ENCODE measurements at regions not wholly inside any gene's neighbourhood (a gene's known extent, or its start where the extent isn't known, plus 50 kb on each side); places are given as distances from the start of the nearest gene placed in this dataset.

DNA sequence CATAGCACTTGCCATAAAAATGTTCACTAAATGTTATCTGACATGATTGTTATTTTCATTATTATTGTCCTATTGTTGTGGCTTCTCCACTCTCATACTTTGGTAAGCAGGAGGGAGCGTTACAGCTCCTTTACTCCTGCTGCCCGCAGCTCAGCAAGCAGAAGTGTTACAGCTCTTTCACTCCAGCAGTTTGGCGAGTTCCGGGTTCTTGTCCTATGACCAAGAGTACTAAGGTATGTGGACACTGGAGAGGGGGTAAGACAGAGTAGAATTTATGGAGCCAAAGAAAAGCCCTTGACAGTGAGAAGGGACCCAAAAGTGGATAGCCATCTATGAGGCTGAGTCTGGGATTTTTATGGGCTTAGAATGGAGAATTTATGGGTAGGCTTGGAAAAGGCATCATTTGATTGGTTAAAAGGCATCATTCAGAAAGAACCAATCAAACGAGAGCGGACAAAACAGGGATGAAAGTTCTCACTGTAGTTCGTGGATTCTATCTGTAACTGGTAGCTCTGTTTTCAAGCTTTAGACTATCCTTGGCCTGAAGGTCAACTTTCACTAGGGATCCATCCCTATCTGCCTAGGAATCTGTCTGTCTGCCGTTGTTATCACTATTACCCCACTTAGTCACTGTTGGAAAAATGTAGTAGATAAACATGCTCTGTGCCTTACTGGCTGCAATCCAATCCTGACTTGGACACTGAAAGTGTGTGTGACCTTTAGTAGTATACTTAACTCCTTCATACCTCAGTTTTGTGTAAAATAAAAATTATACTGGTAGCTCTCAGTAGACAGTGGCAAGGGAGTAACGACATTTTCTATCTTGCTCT is 545.6 kb upstream of the LCORL start:
- DNase-seq (ENCODE audit: low read depth, low spot score), result no peak
- in situ Hi-C loops (cut with HindIII; ENCODE audit: low pct_unique_long_range_greater_than_20kb, low sequenced_read_pairs), result no loop called here

DNA sequence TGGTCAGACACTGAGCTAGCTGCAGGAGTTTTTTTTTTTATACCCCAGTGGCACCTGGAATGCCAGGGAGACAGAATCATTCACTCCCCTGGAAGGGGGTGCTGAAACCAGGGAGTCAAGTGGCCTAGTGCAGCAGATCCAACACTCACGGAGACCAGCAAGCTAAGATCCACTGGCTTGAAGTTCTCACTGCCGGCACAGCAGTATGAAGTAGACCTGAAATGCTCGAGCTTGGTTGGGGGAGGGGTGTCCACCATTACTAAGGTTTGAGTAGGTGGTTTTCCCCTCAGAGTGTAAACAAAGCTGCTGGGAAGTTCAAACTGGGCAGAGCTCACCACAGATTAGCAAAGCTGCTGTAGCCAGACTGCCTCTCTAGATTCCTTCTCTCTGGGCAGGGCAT is 537.9 kb upstream of the LCORL start:
- no peak for DNase-seq (ENCODE audit: low read depth, low spot score)
- in situ Hi-C loops (cut with HindIII; ENCODE audit: low pct_unique_long_range_greater_than_20kb, low sequenced_read_pairs), result no loop called here

DNA sequence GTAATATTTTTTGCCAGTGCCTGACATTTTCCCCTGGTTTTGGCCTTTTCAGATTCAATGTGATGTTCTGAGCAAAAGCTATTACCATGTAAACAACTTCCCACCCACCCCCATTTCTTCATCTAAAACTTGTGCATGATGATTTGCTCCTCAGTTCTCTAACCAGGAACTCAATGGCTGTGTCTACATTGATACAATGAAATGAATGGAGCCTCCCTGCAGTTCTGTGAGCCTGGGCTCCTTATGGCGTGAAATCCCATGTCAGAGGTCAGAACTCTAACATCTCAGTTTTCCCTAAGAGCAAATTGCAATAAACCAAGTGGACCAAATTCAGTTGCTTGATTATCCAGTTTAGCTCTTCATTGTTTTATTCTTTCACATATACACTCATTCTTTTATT is 534.8 kb upstream of the LCORL start:
- in situ Hi-C loops (cut with HindIII; ENCODE audit: low pct_unique_long_range_greater_than_20kb, low sequenced_read_pairs), result no loop called here

DNA sequence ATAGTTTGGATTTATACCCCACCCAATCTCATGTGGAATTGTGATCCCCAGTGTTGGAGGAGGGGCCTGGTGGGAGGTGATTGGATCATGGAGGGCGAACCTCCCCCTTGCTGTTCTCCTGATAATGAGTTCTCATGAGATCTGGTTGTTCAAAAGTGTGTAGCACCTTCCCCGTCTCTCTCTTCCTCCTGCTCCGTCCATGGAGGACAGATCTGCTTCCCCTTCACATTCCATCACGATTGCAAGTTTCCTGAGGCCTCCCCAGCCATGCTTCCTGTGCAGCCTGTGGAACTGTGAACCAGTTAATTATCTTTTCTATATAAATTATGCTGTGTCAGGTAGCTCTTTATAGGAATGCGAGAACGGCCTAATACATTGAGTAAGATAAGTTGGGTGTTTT is 518.8 kb upstream of the LCORL start:
- in situ Hi-C loops (cut with HindIII; ENCODE audit: low pct_unique_long_range_greater_than_20kb, low sequenced_read_pairs), result no loop called here
- no peak for DNase-seq (ENCODE audit: low read depth, low spot score)

More for the DNA sequence above, 534.8 kb upstream of the LCORL start:
- DNase-seq (ENCODE audit: low read depth, low spot score), result no peak

DNA sequence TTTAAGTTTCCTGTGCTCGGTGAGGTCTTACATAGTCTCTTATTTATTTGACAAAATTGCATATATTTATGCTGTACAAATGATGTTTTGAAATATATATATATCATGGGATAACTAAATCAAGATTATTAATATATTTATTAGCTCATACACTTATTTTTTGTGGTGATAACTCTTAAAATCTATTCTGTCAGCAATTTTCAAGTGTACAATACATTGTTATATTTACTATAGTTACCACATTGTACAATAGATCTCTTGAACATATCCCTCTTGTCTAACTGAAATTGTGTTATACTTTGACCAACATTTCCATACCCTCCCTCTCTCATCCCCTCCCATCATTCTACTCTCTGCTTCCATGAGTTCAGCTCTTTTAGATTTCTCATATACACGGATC is 516.6 kb upstream of the LCORL start:
- no peak for DNase-seq (ENCODE audit: low read depth, low spot score)
- in situ Hi-C loops (cut with HindIII; ENCODE audit: low pct_unique_long_range_greater_than_20kb, low sequenced_read_pairs), result no loop called here

DNA sequence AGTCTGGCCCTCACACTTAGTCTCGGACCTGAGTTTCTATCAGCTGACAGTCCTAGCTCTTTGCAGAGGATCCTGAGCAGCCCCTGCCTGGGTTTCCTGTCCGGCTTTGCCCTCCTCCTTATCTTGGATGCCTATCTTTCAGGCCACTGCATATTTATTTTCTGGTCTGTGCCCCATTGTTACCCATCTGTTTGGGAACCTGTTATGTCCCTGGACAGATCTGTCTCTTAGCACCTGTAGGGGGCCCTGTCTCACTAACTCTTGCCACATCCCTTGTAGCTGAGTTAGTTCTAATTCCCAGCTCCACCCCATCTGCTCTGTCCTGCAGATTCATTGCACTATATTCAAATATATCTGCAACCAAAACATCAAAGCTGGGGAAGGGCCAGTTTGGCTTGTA is 514.9 kb upstream of the LCORL start:
- peak; percentile 2 for DNase-seq (ENCODE audit: low read depth, low spot score)
- in situ Hi-C loops (cut with HindIII; ENCODE audit: low pct_unique_long_range_greater_than_20kb, low sequenced_read_pairs), result no loop called here

DNA sequence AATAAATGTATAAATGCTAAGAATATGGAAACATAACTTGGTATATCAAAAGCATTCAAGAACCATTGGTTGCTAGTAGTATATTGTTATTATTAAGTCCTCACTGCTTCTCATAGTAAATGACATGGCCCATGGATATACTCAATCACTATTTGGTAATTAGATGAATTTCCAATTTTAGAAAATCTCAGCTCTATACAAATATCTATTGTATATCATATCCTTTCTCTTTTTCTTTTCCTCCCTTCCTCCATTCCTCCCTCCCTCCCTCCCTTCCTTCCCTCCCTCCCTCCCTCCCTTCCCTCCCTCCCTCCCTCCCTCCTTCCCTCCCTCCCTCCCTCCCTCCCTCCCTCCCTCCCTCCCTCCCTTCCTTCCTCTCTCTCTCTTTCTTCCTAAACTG is 514.4 kb upstream of the LCORL start:
- in situ Hi-C loops (cut with HindIII; ENCODE audit: low pct_unique_long_range_greater_than_20kb, low sequenced_read_pairs), result no loop called here
- DNase-seq (ENCODE audit: low read depth, low spot score), result no peak

DNA sequence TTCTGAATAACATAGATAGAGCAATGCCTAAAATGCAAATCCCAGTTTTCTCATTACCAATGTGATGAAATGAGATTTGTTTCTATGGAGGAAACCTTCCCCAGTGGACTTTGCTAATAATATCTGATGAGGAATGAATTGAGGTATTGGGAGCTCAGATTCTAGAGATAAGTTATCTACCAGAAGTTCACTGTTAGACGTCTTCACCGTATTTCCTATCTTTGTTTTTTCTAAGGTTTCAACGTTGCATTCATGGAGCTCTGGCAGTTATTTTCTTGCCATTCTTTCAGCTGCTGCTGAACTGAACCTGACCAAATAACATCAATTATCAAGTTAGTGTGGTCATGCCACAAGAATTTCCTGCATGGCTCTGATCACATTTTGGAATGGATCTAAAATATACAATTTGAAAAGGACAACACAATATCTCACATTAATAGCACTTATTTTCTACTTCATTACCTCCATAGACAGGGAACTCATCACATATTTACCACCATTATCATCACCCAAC is 511.8 kb upstream of the LCORL start:
- in situ Hi-C loops (cut with HindIII; ENCODE audit: low pct_unique_long_range_greater_than_20kb, low sequenced_read_pairs), result no loop called here
- DNase-seq (ENCODE audit: low read depth, low spot score), result no peak

DNA sequence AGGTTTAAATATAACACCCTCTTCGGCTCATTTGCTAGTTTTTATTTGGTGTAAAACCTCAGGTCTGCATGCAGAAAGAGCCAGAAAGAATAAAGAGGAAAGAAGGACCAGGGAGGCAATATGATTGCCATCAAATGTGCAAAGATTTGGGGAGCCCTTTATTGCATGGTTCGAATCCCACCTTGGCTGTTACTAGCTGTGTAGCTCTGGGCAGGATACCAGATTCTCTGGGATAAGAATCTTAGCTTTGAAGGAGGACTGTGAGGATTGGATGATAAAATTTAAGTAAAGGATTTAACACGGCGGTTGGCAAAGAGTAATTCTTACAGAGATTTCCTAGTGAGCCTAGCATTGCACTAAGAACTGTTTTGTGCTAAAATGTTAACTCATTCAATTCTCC is 510.2 kb upstream of the LCORL start:
- in situ Hi-C loops (cut with HindIII; ENCODE audit: low pct_unique_long_range_greater_than_20kb, low sequenced_read_pairs), result no loop called here

DNA sequence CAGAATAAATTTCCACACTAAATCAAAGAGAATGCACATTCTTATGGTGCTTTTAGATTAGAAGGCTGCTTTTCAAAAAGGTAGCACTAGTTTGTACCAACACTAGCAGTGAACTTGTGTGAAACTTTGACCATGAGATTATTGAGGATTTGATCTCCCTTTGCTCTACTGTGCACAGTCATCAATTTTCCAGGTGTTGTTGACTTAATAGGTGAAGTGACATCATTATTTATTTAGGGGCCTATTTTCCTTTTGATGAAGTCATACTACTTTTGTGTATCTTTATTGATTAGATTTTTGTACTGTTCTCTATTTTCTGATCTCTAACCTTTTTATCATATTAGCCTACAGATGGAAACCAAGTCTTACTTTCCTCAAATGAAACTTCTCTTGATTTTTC is 507.9 kb upstream of the LCORL start:
- no peak for DNase-seq (ENCODE audit: low read depth, low spot score)
- in situ Hi-C loops (cut with HindIII; ENCODE audit: low pct_unique_long_range_greater_than_20kb, low sequenced_read_pairs), result no loop called here

More for the DNA sequence above, 510.2 kb upstream of the LCORL start:
- no peak for DNase-seq (ENCODE audit: low read depth, low spot score)

DNA sequence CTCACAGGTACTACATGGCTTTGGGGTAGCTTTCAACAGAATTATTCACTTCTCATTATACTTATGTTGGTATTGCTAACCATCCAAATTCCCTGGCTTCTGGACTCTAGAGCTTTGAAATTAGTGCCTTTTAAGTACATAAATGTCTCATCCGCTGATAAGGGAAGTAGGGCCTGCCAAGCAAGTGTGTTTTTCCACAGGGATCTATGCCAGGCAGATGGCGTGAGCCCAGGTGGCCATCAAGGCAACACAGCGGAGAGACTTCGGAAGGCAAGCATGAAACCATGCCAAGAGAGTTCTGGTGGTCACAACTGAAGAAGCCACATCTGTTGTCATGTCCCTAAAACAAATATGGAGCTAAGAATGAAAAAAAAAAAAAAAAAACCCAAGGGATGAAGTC is 503.1 kb upstream of the LCORL start:
- DNase-seq (ENCODE audit: low read depth, low spot score), result no peak
- in situ Hi-C loops (cut with HindIII; ENCODE audit: low pct_unique_long_range_greater_than_20kb, low sequenced_read_pairs), result no loop called here

DNA sequence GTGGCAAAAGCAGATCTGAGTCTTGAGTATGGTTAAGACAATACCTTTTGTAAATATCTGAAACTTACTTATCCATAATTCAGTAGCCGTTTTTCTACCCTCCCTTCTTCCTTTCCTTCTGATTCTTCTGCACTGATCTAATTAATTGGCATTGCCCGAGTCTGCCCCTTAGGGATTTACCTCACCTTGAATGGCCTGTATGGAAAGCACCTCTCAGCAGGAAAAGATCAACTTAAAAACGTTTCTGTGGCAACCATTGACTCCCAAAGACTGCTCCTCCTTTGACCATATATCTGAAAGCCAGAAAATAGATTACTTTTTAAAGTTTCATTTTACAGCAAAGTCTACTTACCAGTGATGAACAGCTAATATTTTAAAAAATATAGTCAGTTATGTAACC is 496.5 kb upstream of the LCORL start:
- no peak for DNase-seq (ENCODE audit: low read depth, low spot score)
- in situ Hi-C loops (cut with HindIII; ENCODE audit: low pct_unique_long_range_greater_than_20kb, low sequenced_read_pairs), result no loop called here

DNA sequence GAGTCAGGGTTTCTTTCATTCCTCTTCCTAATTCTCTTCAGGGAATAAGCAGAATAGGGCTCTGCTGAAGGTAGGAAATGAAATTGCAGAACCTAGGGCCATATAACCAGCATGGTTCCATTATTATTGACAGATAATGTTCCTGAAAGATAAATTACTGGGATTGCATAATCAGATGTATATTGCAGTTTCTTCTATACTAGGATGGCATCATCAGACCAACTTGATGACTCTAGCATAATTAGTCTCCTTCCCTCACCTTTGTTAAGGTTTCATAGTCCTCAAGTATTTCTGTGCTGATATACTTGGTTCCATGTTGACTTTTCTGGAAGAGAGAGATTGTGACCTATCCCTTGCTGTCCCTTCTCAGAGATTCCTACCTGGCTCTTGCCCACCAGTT is 492.3 kb upstream of the LCORL start:
- DNase-seq (ENCODE audit: low read depth, low spot score), result no peak
- in situ Hi-C loops (cut with HindIII; ENCODE audit: low pct_unique_long_range_greater_than_20kb, low sequenced_read_pairs), result no loop called here

DNA sequence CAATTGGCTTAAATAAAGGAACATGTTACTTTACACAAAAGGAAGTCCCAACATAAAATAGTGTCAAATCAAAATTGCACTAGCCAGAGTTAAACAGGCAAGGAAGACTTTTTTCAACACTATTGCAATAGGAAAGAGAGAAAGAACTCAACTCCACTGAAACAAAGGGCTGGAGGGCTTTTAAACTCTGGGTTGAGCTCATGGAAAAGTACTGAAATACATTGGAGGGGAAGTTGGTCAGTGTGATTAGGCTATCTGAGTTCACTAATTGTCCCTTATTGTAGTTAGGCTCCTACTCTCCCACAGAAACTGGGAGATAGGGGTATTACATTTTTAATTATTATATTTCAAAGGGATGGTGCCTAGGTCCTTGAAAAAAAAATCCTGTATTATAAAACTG is 491.2 kb upstream of the LCORL start:
- in situ Hi-C loops (cut with HindIII; ENCODE audit: low pct_unique_long_range_greater_than_20kb, low sequenced_read_pairs), result no loop called here

DNA sequence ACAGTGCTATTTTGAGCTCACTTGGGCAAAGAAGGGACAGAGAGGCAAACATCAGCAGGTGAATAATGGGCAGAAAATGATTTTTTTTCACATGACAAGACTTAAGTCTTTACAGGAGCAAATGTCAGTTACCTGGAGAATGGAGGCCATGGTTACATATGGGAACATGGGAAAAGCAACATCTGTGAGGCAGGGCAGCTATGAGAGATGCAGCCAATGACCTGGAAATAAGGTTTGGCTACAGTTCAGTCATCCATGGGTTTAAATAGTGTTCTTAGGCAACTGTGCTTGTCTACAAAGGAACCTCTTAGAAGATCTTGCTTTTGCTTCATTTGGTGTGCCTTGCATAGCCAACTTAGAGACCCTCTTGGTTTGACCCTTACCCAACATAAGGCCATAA is 490.2 kb upstream of the LCORL start:
- in situ Hi-C loops (cut with HindIII; ENCODE audit: low pct_unique_long_range_greater_than_20kb, low sequenced_read_pairs), result no loop called here
- DNase-seq (ENCODE audit: low read depth, low spot score), result no peak

More for the DNA sequence above, 491.2 kb upstream of the LCORL start:
- no peak for DNase-seq (ENCODE audit: low read depth, low spot score)

DNA sequence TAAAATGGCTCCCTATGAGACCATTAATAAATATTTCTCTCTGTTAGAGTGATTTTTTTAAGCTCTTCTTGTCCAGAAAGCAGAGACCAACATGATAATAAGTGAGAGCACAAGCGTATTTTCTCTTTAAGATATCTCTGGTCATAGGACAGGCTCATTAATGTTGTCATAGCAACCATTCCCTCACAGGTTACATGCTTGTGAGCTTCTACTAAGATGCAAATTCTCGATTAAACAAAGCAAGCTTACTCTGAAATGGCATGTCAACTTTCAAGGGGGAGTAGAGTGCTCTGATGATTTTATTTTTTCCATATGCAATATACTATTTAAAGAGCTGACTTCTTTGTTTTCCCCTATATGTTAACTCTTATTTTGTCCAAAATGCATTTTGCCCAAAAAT is 487.2 kb upstream of the LCORL start:
- in situ Hi-C loops (cut with HindIII; ENCODE audit: low pct_unique_long_range_greater_than_20kb, low sequenced_read_pairs), result no loop called here

DNA sequence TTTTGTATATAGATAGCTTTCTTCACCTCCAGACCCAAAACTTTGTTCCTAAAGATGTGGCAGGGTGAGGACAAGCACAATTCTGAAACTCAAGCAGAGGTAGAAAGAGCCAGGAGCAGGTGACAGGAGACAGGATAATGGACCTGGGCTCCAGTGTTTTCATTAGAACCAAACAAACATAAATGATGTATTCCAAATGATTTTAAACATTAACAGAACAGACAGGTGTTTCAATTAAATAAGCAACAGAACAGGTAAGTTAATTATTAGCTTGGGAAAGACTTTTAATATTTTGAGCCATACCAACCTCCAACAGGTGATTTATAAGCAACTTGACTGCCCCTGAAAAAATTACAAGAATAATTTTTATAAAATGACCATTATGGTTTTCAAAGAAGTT is 459.4 kb upstream of the LCORL start:
- DNase-seq (ENCODE audit: low read depth, low spot score), result no peak
- in situ Hi-C loops (cut with HindIII; ENCODE audit: low pct_unique_long_range_greater_than_20kb, low sequenced_read_pairs), result no loop called here

More for the DNA sequence above, 487.2 kb upstream of the LCORL start:
- DNase-seq (ENCODE audit: low read depth, low spot score), result no peak

DNA sequence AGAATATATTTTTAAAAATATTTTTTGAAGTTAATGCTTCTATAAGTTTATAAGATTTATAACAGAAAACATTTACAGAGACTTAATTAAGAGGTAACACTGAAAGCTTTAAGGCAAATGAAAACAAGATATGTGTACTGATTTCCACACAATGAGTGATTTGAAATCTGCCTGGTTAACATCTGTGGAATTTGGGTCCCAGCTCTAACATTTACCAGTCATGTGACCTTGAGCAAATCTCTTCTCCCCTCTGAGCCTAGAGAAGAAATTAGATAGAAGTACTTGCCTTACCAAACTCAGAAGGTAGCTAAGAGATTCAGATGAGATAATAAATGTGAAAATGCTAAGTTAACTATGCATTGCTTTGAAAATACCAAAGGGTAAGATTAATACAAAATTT is 458.8 kb upstream of the LCORL start:
- in situ Hi-C loops (cut with HindIII; ENCODE audit: low pct_unique_long_range_greater_than_20kb, low sequenced_read_pairs), result no loop called here
- DNase-seq (ENCODE audit: low read depth, low spot score), result no peak

DNA sequence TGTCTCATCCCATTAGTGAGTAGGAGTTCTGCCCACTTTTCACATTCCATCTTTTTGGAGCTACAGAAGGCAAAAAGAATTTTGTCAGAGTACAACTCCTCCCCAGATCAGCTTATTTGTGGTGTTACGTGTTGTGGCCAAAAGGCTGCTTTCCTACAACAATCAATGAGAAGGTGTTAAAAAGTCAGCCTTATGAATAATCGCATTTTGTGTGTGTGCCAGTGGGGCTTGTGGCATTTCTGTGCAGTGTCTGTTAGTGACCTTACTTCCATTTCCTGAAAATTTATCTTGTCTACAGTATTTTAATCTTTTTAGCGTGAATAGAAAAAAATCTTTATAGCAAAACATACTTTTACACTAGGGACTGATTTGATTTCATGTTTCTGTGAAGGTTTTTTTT is 458.3 kb upstream of the LCORL start:
- in situ Hi-C loops (cut with HindIII; ENCODE audit: low pct_unique_long_range_greater_than_20kb, low sequenced_read_pairs), result no loop called here
- DNase-seq (ENCODE audit: low read depth, low spot score), result no peak

All from SK-MEL-5 (cell line).